ENCODE measurements at regions not wholly inside any gene's neighbourhood (a gene's known extent, or its start where the extent isn't known, plus 50 kb on each side); places are given as distances from the start of the nearest gene placed in this dataset.
"Not testable (repeated sequence)": the region's sequence is repeated elsewhere in the genome, so short reads cannot be mapped to it uniquely, and the experiment has no call there.

DNA sequence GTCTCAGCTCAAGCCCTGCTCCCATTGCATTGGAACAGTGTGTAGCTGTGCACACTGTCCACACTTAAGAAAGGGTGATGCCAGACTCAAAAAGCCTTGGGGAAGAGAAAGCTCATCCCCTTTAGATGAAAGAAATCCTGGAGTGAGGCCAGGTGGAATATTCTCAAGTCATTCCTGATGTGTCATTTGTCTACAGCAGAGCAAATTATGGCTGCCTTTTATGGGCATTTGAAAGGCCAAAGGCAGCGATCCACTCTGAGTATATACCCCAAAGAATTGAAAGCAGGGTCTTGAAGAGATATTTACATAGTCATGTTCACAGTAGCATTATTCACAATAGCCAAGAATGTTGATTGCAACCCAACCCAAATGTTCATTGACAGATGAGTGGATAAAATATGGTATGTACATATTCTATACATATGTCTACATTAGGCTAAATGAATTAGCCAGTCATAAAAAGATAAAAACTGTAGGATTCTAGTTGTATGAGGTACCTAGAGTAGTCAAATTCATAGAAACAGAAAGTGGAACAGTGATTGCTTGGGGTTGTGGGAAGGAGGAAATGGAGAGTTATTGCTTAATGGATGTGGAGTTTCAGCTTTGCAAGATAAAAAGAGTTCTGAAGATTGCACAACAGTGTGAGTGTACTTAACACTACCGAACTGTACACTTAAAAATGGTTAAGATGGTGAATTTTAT lies 214.9 kb downstream of the KCNRG start:
- intact Hi-C loops (cut with DNase I): no loop called here
- DNase-seq: peak in 1 of 4 donors; percentile 60
- peak; percentile 89 for ATAC-seq
- Histone ChIP-seq H3K27me3 (no peaks in the 10 kb centered on the region), H3K9me3 (no peaks in the 10 kb centered on the region), H3K36me3 (no peaks in the 10 kb centered on the region), H3K4me1 (peaks cover 0 to 26% of the 10 kb centered on the region in 2 donors), H3K27ac (peak overlapping the region; percentile 14 to 74), H3K4me3 (no peak overlapping the region)
- no peak for TF ChIP-seq CTCF (IDR thresholded peaks at IDR 0.05)

DNA sequence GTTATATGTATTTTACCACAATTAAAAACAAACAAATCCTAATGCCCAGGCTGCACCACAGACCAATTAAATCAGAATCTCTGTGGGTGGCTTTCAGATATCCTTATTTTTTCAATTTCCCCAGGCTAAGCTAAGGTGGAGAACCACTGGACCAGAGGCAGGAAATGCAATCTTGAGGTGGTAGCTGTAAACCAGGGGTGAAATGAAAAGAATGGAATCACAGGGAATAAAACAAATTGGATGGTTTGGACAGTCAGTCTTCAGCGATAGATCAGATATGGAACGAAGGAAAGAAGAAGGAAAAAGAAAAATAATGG lies 215.4 kb downstream of the KCNRG start:
- H3K27ac ChIP-seq: peak overlapping the region; percentile 14 to 74
- peak; percentile 67 for ATAC-seq
- no peaks in the 10 kb centered on the region for H3K9me3 ChIP-seq

DNA sequence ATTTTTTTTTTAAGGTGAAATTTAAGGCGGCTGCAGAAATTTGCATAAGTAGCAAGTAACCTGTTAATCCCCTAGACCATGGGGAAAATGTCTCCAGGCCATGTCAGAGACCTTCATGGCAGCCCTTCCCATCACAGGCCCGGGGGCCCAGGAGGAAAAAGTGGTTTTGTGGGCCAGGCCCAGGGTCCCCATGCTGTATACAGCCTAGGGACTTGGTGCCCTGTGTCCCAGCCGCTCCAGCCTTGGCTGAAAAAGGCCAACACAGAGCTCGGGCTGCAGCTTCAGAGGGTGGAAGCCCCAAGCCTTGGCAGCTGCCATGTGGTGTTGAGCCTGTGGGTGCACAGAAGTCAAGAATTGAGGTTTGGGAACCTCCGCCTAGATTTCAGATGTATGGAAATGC lies 218.3 kb downstream of the KCNRG start:
- H3K4me3 ChIP-seq; H3K27me3 ChIP-seq; ATAC-seq; H3K9me3 ChIP-seq; intact Hi-C loops (cut with DNase I); H3K36me3 ChIP-seq; H3K27ac ChIP-seq: not testable (repeated sequence)
- peaks cover 0 to 26% of the 10 kb centered on the region in 2 donors for H3K4me1 ChIP-seq
- DNase-seq: peak in 1 of 4 donors; percentile 53

More for the DNA sequence above, 215.4 kb downstream of the KCNRG start:
- H3K4me3 ChIP-seq: no peak overlapping the region
- no peak for DNase-seq
- intact Hi-C loops (cut with DNase I): no loop called here
- H3K27me3 ChIP-seq: no peaks in the 10 kb centered on the region
- no peaks in the 10 kb centered on the region for H3K36me3 ChIP-seq
- H3K4me1 ChIP-seq: peaks cover 0 to 26% of the 10 kb centered on the region in 2 donors
- TF ChIP-seq CTCF (IDR thresholded peaks at IDR 0.05): no peak

DNA sequence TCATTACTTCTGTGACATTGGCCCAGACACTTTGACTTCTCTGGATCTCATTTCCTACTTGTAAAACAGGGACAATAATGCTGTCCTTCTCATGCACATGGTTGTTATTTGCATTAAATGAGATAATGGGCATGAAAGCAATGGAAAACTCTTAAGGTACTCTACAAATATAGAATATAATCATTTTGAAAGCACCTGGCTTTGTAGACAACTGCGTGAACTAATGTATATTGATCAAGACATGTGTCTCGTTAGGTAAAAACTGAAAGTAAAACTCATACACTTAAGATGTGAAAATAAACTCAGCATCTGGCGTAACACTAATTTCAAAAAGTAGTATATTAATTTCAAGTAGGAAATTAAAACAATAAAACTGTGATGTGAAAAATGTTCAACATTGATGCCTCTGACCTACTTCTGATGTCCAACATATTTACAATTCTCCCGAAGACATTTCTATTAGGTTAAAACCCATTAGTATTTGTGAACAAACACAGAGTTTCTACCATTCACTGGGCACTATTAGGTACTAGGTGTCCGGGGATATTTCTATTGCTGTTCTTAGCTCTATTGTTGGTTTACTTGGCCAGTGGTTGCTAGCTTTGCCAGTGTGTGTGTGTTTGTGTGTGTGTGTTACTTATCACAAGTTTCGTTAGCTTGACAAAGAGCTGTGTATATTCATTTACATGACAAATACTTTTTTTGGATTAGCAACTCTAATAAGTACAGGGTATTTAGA lies 220.5 kb downstream of the KCNRG start:
- no peak for TF ChIP-seq CTCF (IDR thresholded peaks at IDR 0.05)
- Histone ChIP-seq H3K27ac (no peak overlapping the region), H3K4me1 (peaks cover 0 to 8% of the 10 kb centered on the region in 2 donors), H3K36me3 (no peaks in the 10 kb centered on the region), H3K27me3 (no peaks in the 10 kb centered on the region), H3K9me3 (no peaks in the 10 kb centered on the region), H3K4me3 (no peak overlapping the region)
- DNase-seq (no peak), ATAC-seq (no peak)
- intact Hi-C loops (cut with DNase I): no loop called here

- no peak for TF ChIP-seq CTCF (IDR thresholded peaks at IDR 0.05)
- intact Hi-C loops (cut with DNase I): no loop called here
- no peaks in the 10 kb centered on the region for H3K27me3 ChIP-seq
These were observed 221.7 kb downstream of the KCNRG start for GRCh38 chr13:50236898-50237318.

More at GRCh38 chr13:50236898-50237318, 221.7 kb downstream of the KCNRG start:
- Histone ChIP-seq H3K4me1 (no peaks in the 10 kb centered on the region), H3K27ac (no peak overlapping the region), H3K9me3 (no peaks in the 10 kb centered on the region), H3K36me3 (no peaks in the 10 kb centered on the region), H3K4me3 (no peak overlapping the region)
- no peak for ATAC-seq
- no peak for DNase-seq

Data from left lung (tissue), 4 donors.